ENCODE measurements at regions not wholly inside any gene's neighbourhood (a gene's known extent, or its start where the extent isn't known, plus 50 kb on each side); places are given as distances from the start of the nearest gene placed in this dataset.

GRCh38 chr17:73936908-73937627 lies 266.4 kb upstream of the RPL38 start:
- peaks cover 26% of the 10 kb centered on the region for H3K27me3 ChIP-seq (replicated peaks; ENCODE audit: control insufficient read depth, insufficient read depth, low read length)
- H3K4me1 ChIP-seq (ENCODE audit: control insufficient read depth, insufficient read depth, low read length), result no peaks in the 10 kb centered on the region
- no peaks in the 10 kb centered on the region for H3K9me3 ChIP-seq (ENCODE audit: control insufficient read depth, low read length)
- H3K36me3 ChIP-seq (ENCODE audit: control insufficient read depth, insufficient read depth, low read length, severe bottlenecking), result no peaks in the 10 kb centered on the region
- no peak overlapping the region for H3K4me3 ChIP-seq (ENCODE audit: low read length)
- no peak overlapping the region for H3K9ac ChIP-seq (ENCODE audit: low read length)
- no peak for DNase-seq (ENCODE audit: low read depth)

- DNase-seq (ENCODE audit: low read depth), result no peak
- Histone ChIP-seq H3K27me3 (replicated peaks; ENCODE audit: control insufficient read depth, insufficient read depth, low read length) (peaks cover 31% of the 10 kb centered on the region), H3K4me3 (ENCODE audit: low read length) (no peak overlapping the region), H3K4me1 (ENCODE audit: control insufficient read depth, insufficient read depth, low read length) (no peaks in the 10 kb centered on the region), H3K9ac (ENCODE audit: low read length) (no peak overlapping the region), H3K9me3 (ENCODE audit: control insufficient read depth, low read length) (no peaks in the 10 kb centered on the region), H3K36me3 (ENCODE audit: control insufficient read depth, insufficient read depth, low read length, severe bottlenecking) (no peaks in the 10 kb centered on the region)
Measured at GRCh38 chr17:73938706-73939105, 264.8 kb upstream of the RPL38 start.

- Histone ChIP-seq H3K36me3 (ENCODE audit: control insufficient read depth, insufficient read depth, low read length, severe bottlenecking) (no peaks in the 10 kb centered on the region), H3K27me3 (replicated peaks; ENCODE audit: control insufficient read depth, insufficient read depth, low read length) (peaks cover 32% of the 10 kb centered on the region), H3K4me1 (ENCODE audit: control insufficient read depth, insufficient read depth, low read length) (no peaks in the 10 kb centered on the region), H3K9me3 (ENCODE audit: control insufficient read depth, low read length) (no peaks in the 10 kb centered on the region), H3K4me3 (ENCODE audit: low read length) (no peak overlapping the region), H3K9ac (ENCODE audit: low read length) (no peak overlapping the region)
- no peak for DNase-seq (ENCODE audit: low read depth)
Measured at GRCh38 chr17:73939806-73940205, 263.7 kb upstream of the RPL38 start.

- no peak overlapping the region for H3K9ac ChIP-seq (ENCODE audit: low read length)
- no peak for DNase-seq (ENCODE audit: low read depth)
- H3K27me3 ChIP-seq (replicated peaks; ENCODE audit: control insufficient read depth, insufficient read depth, low read length), result peaks cover 36% of the 10 kb centered on the region
- H3K4me3 ChIP-seq (ENCODE audit: low read length), result no peak overlapping the region
- no peaks in the 10 kb centered on the region for H3K9me3 ChIP-seq (ENCODE audit: control insufficient read depth, low read length)
- no peaks in the 10 kb centered on the region for H3K36me3 ChIP-seq (ENCODE audit: control insufficient read depth, insufficient read depth, low read length, severe bottlenecking)
- no peaks in the 10 kb centered on the region for H3K4me1 ChIP-seq (ENCODE audit: control insufficient read depth, insufficient read depth, low read length)
Measured at GRCh38 chr17:73940511-73940910, 263.0 kb upstream of the RPL38 start.

GRCh38 chr17:73941919-73942530 lies 261.5 kb upstream of the RPL38 start:
- no peak for DNase-seq (ENCODE audit: low read depth)
- Histone ChIP-seq H3K9ac (ENCODE audit: low read length) (no peak overlapping the region), H3K4me1 (ENCODE audit: control insufficient read depth, insufficient read depth, low read length) (no peaks in the 10 kb centered on the region), H3K9me3 (ENCODE audit: control insufficient read depth, low read length) (no peaks in the 10 kb centered on the region), H3K27me3 (replicated peaks; ENCODE audit: control insufficient read depth, insufficient read depth, low read length) (peaks cover 40% of the 10 kb centered on the region), H3K4me3 (ENCODE audit: low read length) (no peak overlapping the region), H3K36me3 (ENCODE audit: control insufficient read depth, insufficient read depth, low read length, severe bottlenecking) (no peaks in the 10 kb centered on the region)

GRCh38 chr17:73942703-73943415 lies 260.6 kb upstream of the RPL38 start:
- Histone ChIP-seq H3K4me3 (ENCODE audit: low read length) (no peak overlapping the region), H3K4me1 (ENCODE audit: control insufficient read depth, insufficient read depth, low read length) (no peaks in the 10 kb centered on the region), H3K36me3 (ENCODE audit: control insufficient read depth, insufficient read depth, low read length, severe bottlenecking) (no peaks in the 10 kb centered on the region), H3K27me3 (replicated peaks; ENCODE audit: control insufficient read depth, insufficient read depth, low read length) (peaks cover 44% of the 10 kb centered on the region), H3K9me3 (ENCODE audit: control insufficient read depth, low read length) (no peaks in the 10 kb centered on the region), H3K9ac (ENCODE audit: low read length) (no peak overlapping the region)
- no peak for DNase-seq (ENCODE audit: low read depth)

GRCh38 chr17:73943416-73944110 lies 259.9 kb upstream of the RPL38 start:
- Histone ChIP-seq H3K9ac (ENCODE audit: low read length) (no peak overlapping the region), H3K9me3 (ENCODE audit: control insufficient read depth, low read length) (no peaks in the 10 kb centered on the region), H3K4me3 (ENCODE audit: low read length) (no peak overlapping the region), H3K36me3 (ENCODE audit: control insufficient read depth, insufficient read depth, low read length, severe bottlenecking) (no peaks in the 10 kb centered on the region), H3K27me3 (replicated peaks; ENCODE audit: control insufficient read depth, insufficient read depth, low read length) (peaks cover 48% of the 10 kb centered on the region), H3K4me1 (ENCODE audit: control insufficient read depth, insufficient read depth, low read length) (no peaks in the 10 kb centered on the region)
- no peak for DNase-seq (ENCODE audit: low read depth)

GRCh38 chr17:73944366-73944765 lies 259.1 kb upstream of the RPL38 start:
- no peaks in the 10 kb centered on the region for H3K9me3 ChIP-seq (ENCODE audit: control insufficient read depth, low read length)
- H3K4me3 ChIP-seq (ENCODE audit: low read length), result no peak overlapping the region
- no peak overlapping the region for H3K9ac ChIP-seq (ENCODE audit: low read length)
- no peaks in the 10 kb centered on the region for H3K4me1 ChIP-seq (ENCODE audit: control insufficient read depth, insufficient read depth, low read length)
- no peaks in the 10 kb centered on the region for H3K36me3 ChIP-seq (ENCODE audit: control insufficient read depth, insufficient read depth, low read length, severe bottlenecking)
- H3K27me3 ChIP-seq (replicated peaks; ENCODE audit: control insufficient read depth, insufficient read depth, low read length), result peaks cover 52% of the 10 kb centered on the region
- DNase-seq (ENCODE audit: low read depth), result no peak

- DNase-seq (ENCODE audit: low read depth), result no peak
- Histone ChIP-seq H3K27me3 (replicated peaks; ENCODE audit: control insufficient read depth, insufficient read depth, low read length) (peaks cover 61% of the 10 kb centered on the region), H3K9me3 (ENCODE audit: control insufficient read depth, low read length) (no peaks in the 10 kb centered on the region), H3K4me3 (ENCODE audit: low read length) (no peak overlapping the region), H3K9ac (ENCODE audit: low read length) (no peak overlapping the region), H3K36me3 (ENCODE audit: control insufficient read depth, insufficient read depth, low read length, severe bottlenecking) (no peaks in the 10 kb centered on the region), H3K4me1 (ENCODE audit: control insufficient read depth, insufficient read depth, low read length) (no peaks in the 10 kb centered on the region)
Measured at GRCh38 chr17:73947281-73947965, 256.1 kb upstream of the RPL38 start.

GRCh38 chr17:73947966-73948355 lies 255.5 kb upstream of the RPL38 start:
- no peak for DNase-seq (ENCODE audit: low read depth)
- Histone ChIP-seq H3K9ac (ENCODE audit: low read length) (no peak overlapping the region), H3K4me3 (ENCODE audit: low read length) (no peak overlapping the region), H3K27me3 (replicated peaks; ENCODE audit: control insufficient read depth, insufficient read depth, low read length) (peaks cover 62% of the 10 kb centered on the region), H3K9me3 (ENCODE audit: control insufficient read depth, low read length) (no peaks in the 10 kb centered on the region), H3K4me1 (ENCODE audit: control insufficient read depth, insufficient read depth, low read length) (no peaks in the 10 kb centered on the region), H3K36me3 (ENCODE audit: control insufficient read depth, insufficient read depth, low read length, severe bottlenecking) (no peaks in the 10 kb centered on the region)

All from adipocyte (in vitro differentiated cells).